PC-9 (cell line): ENCODE measurements at regions not wholly inside any gene's neighbourhood (a gene's known extent, or its start where the extent isn't known, plus 50 kb on each side); places are given as distances from the start of the nearest gene placed in this dataset.

ENCODE experiments used
- BruUV-seq: library from RNA; stranded (reverse); fragments of 400-500 nt; replicated peaks from 2 replicates; lab custom pipeline; 2021; lab: Mats Ljungman, UMichigan
- CTCF ChIA-PET: fragments of 300-600 bp; sonication (Branson Sonifier 250); formaldehyde crosslinking; loops from one replicate; lab custom pipeline; 2022; ENCODE audit warnings: antibody characterized with exemption; lab: Charles Lee
- POLR2A ChIA-PET: fragments of 300-600 bp; sonication (Branson Sonifier 250); formaldehyde crosslinking; loops from one replicate; lab custom pipeline; 2022; ENCODE audit warnings: antibody characterized with exemption; ENCODE audit not compliant: unreplicated experiment; lab: Charles Lee
- DNase-seq, 2 experiments: peaks; one replicate each; pipeline versions ENCODE4 v3.0.0 to v3.0.0-alpha.2; 2015 to 2022; ENCODE audit warnings: mixed read lengths in 1 of 2
- H2AFZ ChIP-seq: fragments of 200-600 bp; sonication (generic); 2 replicates; pipeline ENCODE4 v1.8.1; 2017; ENCODE audit warnings: antibody characterized with exemption
- H3F3A ChIP-seq: fragments of 200-600 bp; sonication (generic); 2 replicates; pipeline ENCODE4 v1.8.1; 2017; ENCODE audit warnings: antibody characterized with exemption, mild to moderate bottlenecking, low read depth; ENCODE audit not compliant: insufficient read depth
- H3K27ac ChIP-seq: fragments of 200-600 bp; sonication (generic); 2 replicates; pipeline ENCODE4 v1.6.1; 2016; ENCODE audit warnings: mixed run types
- H3K27me3 ChIP-seq: fragments of 200-600 bp; sonication (generic); 2 replicates; pipeline ENCODE4 v1.6.1; 2016; ENCODE audit warnings: low read depth, mixed run types; ENCODE audit not compliant: insufficient read depth
- H3K36me3 ChIP-seq: fragments of 200-600 bp; sonication (generic); 2 replicates; pipeline ENCODE4 v1.6.1; 2016; ENCODE audit warnings: low read depth, mixed run types
- H3K4me1 ChIP-seq: fragments of 200-600 bp; sonication (generic); replicated peaks from 2 replicates; pipeline ENCODE4 v1.6.1; 2016; ENCODE audit warnings: mixed run types; ENCODE audit not compliant: insufficient read depth
- H3K4me2 ChIP-seq: fragments of 200-600 bp; sonication (generic); 2 replicates; pipeline ENCODE4 v1.6.1; 2017; ENCODE audit warnings: mixed run types
- H3K4me3 ChIP-seq: fragments of 200-600 bp; sonication (generic); 2 replicates; pipeline ENCODE4 v1.6.1; 2016; ENCODE audit warnings: mixed run types
- H3K79me2 ChIP-seq: fragments of 200-600 bp; sonication (generic); 2 replicates; pipeline ENCODE4 v1.6.1; 2017; ENCODE audit warnings: low read depth, mixed run types
- H3K9me2 ChIP-seq: fragments of 200-600 bp; sonication (generic); 2 replicates; pipeline ENCODE4 v1.8.1; 2017; ENCODE audit warnings: mild to moderate bottlenecking; ENCODE audit not compliant: insufficient read depth
- H3K9me3 ChIP-seq: fragments of 200-600 bp; sonication (generic); 2 replicates; pipeline ENCODE4 v1.8.1; 2016; ENCODE audit warnings: low read depth; ENCODE audit not compliant: insufficient read depth
- H4K20me1 ChIP-seq: fragments of 200-600 bp; sonication (generic); 2 replicates; pipeline ENCODE4 v1.8.1; 2017; ENCODE audit not compliant: insufficient read depth
- EZH2 ChIP-seq: fragments of 200-600 bp; sonication (generic); IDR thresholded peaks from 2 replicates; pipeline ENCODE4 v1.8.0; 2017; ENCODE audit warnings: antibody characterized with exemption, low read depth
- intact Hi-C: fragments of 100-400 bp; cut with micrococcal nuclease; formaldehyde crosslinking; loops from one replicate; pipeline ENCODE4 v1.10.0; 2022; ENCODE audit not compliant: unreplicated experiment
- TF ChIP-seq, protein P1 (sequence below): fragments of 200-600 bp; sonication (generic); conservative IDR thresholded peaks from 2 replicates; pipeline ENCODE4 v1.6.1; 2017; ENCODE audit warnings: mixed run types, antibody characterized with exemption, mild to moderate bottlenecking, moderate library complexity

- TF ChIP-seq EZH2: no peak
- TF ChIP-seq, protein P1, sequence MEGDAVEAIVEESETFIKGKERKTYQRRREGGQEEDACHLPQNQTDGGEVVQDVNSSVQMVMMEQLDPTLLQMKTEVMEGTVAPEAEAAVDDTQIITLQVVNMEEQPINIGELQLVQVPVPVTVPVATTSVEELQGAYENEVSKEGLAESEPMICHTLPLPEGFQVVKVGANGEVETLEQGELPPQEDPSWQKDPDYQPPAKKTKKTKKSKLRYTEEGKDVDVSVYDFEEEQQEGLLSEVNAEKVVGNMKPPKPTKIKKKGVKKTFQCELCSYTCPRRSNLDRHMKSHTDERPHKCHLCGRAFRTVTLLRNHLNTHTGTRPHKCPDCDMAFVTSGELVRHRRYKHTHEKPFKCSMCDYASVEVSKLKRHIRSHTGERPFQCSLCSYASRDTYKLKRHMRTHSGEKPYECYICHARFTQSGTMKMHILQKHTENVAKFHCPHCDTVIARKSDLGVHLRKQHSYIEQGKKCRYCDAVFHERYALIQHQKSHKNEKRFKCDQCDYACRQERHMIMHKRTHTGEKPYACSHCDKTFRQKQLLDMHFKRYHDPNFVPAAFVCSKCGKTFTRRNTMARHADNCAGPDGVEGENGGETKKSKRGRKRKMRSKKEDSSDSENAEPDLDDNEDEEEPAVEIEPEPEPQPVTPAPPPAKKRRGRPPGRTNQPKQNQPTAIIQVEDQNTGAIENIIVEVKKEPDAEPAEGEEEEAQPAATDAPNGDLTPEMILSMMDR: no peak
- CTCF ChIA-PET: no interaction called here
- H3K9me3 ChIP-seq: no peaks in the 10 kb centered on the region
- H2AFZ ChIP-seq: no peak overlapping the region
- no peaks in the 10 kb centered on the region for H3K27me3 ChIP-seq
- H3K4me3 ChIP-seq: no peak overlapping the region
- no peaks in the 10 kb centered on the region for H4K20me1 ChIP-seq
- POLR2A ChIA-PET: no interaction called here
- no peak for DNase-seq
- intact Hi-C loops: no loop called here
- H3K4me2 ChIP-seq: no peak overlapping the region
- H3K9me2 ChIP-seq: no peaks in the 10 kb centered on the region
- no TSS peak for BruUV-seq
- no peaks in the 10 kb centered on the region for H3F3A ChIP-seq
- H3K27ac ChIP-seq: no peak overlapping the region
- no peaks in the 10 kb centered on the region for H3K79me2 ChIP-seq
- H3K4me1 ChIP-seq: no peaks in the 10 kb centered on the region
- no peaks in the 10 kb centered on the region for H3K36me3 ChIP-seq
Measured at GRCh38 chr4:146998157-146998556, 52.5 kb upstream of the TTC29 start.

DNA sequence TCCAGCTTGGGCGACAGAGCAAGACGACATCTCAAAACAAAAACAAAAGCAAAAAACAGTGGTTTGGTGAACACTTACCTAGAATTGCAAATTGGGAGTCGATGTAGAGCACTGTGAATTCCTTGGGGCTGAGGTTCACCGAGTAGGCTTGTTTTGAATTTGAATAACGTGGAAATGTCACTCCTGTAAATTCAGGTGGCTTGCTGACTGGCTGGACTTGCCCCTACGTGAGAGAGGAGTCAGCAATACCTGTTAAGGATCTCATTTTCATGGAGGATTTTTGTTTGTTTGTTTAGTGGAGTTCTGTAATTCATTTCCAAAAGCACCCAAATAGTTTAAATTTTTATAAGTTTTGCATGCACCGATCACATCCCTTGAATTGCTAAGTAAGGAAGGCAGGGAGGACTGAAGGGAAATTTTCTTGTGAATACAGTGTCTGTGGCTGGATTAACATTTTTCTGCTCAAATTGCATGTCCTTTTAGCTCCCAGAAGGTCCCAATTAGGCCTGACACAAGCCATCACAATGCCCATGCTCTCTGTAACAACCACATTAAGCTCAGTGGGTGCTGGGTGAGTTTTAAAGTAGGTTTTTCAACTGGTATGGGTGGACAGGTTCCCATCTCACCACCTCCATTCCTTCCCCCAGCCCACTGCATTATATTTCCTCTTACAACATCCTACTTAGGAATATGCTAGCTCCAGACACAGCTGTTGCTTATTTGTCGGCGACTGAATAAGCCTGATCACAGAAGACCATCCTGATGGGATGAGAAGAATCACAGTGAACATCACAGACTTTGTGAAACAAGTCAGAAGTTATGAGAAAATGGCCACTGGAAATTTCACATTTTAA is 58.5 kb upstream of the TTC29 start:
- Histone ChIP-seq H3K79me2 (no peaks in the 10 kb centered on the region), H3K4me1 (no peaks in the 10 kb centered on the region), H3K4me3 (no peak overlapping the region), H3F3A (no peaks in the 10 kb centered on the region), H4K20me1 (no peaks in the 10 kb centered on the region), H3K9me2 (no peaks in the 10 kb centered on the region), H3K9me3 (no peaks in the 10 kb centered on the region), H3K27ac (no peak overlapping the region), H2AFZ (no peak overlapping the region), H3K27me3 (no peaks in the 10 kb centered on the region), H3K4me2 (no peak overlapping the region), H3K36me3 (no peaks in the 10 kb centered on the region)
- CTCF ChIA-PET: no interaction called here
- intact Hi-C loops: no loop called here
- no peak for DNase-seq
- no peak for TF ChIP-seq EZH2
- TF ChIP-seq, protein P1: no peak
- POLR2A ChIA-PET: interaction anchor here (0.6 kb wide), 1 partner anchor 109 kb away, joined by 5 read pairs; no protein-coding TSS in a partner anchor
- no TSS peak for BruUV-seq

GRCh38 chr4:147006229-147006628 is 60.6 kb upstream of the TTC29 start:
- Histone ChIP-seq H3K4me1 (no peaks in the 10 kb centered on the region), H3K4me3 (no peak overlapping the region), H2AFZ (no peak overlapping the region), H3K9me3 (no peaks in the 10 kb centered on the region), H3K9me2 (no peaks in the 10 kb centered on the region), H3K27me3 (no peaks in the 10 kb centered on the region), H4K20me1 (no peaks in the 10 kb centered on the region), H3F3A (no peaks in the 10 kb centered on the region), H3K27ac (no peak overlapping the region), H3K36me3 (no peaks in the 10 kb centered on the region), H3K4me2 (no peak overlapping the region), H3K79me2 (no peaks in the 10 kb centered on the region)
- intact Hi-C loops: no loop called here
- no peak for DNase-seq
- POLR2A ChIA-PET: no interaction called here
- TF ChIP-seq EZH2: no peak
- TF ChIP-seq, protein P1: no peak
- no TSS peak for BruUV-seq
- CTCF ChIA-PET: no interaction called here
